GM12878 (cell line): ENCODE measurements at regions not wholly inside any gene's neighbourhood (a gene's known extent, or its start where the extent isn't known, plus 50 kb on each side); places are given as distances from the start of the nearest gene placed in this dataset.

Experiments
- CBX3 ChIP-seq: fragments of 200-600 bp; sonication (generic); IDR thresholded peaks from 2 replicates; pipeline ENCODE4 v1.6.1; 2016; ENCODE audit warnings: low read depth, borderline replicate concordance
- CHD4 ChIP-seq: fragments of 200-600 bp; sonication (generic); IDR thresholded peaks from 2 replicates; pipeline ENCODE4 v1.6.1; 2016; ENCODE audit warnings: mild to moderate bottlenecking
- EED ChIP-seq: sonication (generic); IDR thresholded peaks from 2 replicates; pipeline ENCODE4 v1.6.1; 2016; ENCODE audit warnings: antibody characterized with exemption, low read depth
- ESRRA ChIP-seq: IDR thresholded peaks from 2 replicates; pipeline ENCODE4 v1.6.1; 2012; ENCODE audit warnings: mild to moderate bottlenecking, low read length, improper control_type of control experiment
- IKZF1 ChIP-seq: fragments of 450-650 bp; conservative IDR thresholded peaks from 2 replicates; pipeline ENCODE4 v1.6.1; 2017; ENCODE audit warnings: antibody characterized with exemption, mild to moderate bottlenecking
- SREBF2 ChIP-seq: IDR thresholded peaks from 2 replicates; pipeline ENCODE4 v1.6.1; 2012; ENCODE audit warnings: mild to moderate bottlenecking, low read length
- ZNF622 ChIP-seq: fragments of 450-650 bp; IDR thresholded peaks from 2 replicates; pipeline ENCODE4 v1.6.1; 2017; ENCODE audit warnings: mild to moderate bottlenecking, inconsistent platforms
- TF ChIP-seq, protein P1 (sequence below): IDR thresholded peaks from 2 replicates; pipeline ENCODE4 v1.6.1; 2011; ENCODE audit warnings: borderline replicate concordance, low read depth, mild to moderate bottlenecking, moderate library complexity, low read length; ENCODE audit not compliant: insufficient read depth, poor library complexity, severe bottlenecking
- TF ChIP-seq, protein P2 (sequence below): fragments of 450-650 bp; formaldehyde crosslinking; IDR thresholded peaks from 2 replicates; pipeline ENCODE4 v1.5.0; 2022; ENCODE audit warnings: mild to moderate bottlenecking, missing genetic modification characterization

DNA sequence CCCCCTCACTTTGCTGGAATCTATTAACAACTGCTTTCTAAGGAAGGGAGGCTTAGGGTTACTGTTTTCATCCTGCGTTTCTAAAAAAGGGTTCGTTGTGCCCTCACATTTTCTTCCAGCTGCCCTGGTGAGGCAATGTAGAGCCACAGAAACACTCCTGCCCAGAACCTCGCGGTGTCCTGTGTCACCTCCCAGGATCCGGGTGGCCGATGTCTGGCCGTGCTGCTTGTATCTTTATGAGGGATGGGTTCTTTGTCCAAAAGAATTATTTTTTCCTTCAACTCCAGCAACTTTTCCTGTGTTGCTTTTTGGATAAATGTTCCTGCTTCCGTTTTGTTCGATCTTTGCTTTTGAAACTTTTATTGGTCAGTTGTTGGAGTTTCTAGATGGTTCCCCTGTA is 291.8 kb upstream of the HS6ST1 start (continued):
- TF ChIP-seq, protein P1, sequence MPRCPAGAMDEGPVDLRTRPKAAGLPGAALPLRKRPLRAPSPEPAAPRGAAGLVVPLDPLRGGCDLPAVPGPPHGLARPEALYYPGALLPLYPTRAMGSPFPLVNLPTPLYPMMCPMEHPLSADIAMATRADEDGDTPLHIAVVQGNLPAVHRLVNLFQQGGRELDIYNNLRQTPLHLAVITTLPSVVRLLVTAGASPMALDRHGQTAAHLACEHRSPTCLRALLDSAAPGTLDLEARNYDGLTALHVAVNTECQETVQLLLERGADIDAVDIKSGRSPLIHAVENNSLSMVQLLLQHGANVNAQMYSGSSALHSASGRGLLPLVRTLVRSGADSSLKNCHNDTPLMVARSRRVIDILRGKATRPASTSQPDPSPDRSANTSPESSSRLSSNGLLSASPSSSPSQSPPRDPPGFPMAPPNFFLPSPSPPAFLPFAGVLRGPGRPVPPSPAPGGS, result no peak
- TF ChIP-seq CHD4 (no peak), EED (no peak), CBX3 (no peak), ZNF622 (no peak), ESRRA (no peak), SREBF2 (no peak), IKZF1 (no peak)
- TF ChIP-seq, protein P2, sequence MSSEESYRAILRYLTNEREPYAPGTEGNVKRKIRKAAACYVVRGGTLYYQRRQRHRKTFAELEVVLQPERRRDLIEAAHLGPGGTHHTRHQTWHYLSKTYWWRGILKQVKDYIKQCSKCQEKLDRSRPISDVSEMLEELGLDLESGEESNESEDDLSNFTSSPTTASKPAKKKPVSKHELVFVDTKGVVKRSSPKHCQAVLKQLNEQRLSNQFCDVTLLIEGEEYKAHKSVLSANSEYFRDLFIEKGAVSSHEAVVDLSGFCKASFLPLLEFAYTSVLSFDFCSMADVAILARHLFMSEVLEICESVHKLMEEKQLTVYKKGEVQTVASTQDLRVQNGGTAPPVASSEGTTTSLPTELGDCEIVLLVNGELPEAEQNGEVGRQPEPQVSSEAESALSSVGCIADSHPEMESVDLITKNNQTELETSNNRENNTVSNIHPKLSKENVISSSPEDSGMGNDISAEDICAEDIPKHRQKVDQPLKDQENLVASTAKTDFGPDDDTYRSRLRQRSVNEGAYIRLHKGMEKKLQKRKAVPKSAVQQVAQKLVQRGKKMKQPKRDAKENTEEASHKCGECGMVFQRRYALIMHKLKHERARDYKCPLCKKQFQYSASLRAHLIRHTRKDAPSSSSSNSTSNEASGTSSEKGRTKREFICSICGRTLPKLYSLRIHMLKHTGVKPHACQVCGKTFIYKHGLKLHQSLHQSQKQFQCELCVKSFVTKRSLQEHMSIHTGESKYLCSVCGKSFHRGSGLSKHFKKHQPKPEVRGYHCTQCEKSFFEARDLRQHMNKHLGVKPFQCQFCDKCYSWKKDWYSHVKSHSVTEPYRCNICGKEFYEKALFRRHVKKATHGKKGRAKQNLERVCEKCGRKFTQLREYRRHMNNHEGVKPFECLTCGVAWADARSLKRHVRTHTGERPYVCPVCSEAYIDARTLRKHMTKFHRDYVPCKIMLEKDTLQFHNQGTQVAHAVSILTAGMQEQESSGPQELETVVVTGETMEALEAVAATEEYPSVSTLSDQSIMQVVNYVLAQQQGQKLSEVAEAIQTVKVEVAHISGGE (CRISPR knock-in tag), result no peak
